A549 (cell line): ENCODE measurements at regions not wholly inside any gene's neighbourhood (a gene's known extent, or its start where the extent isn't known, plus 50 kb on each side); places are given as distances from the start of the nearest gene placed in this dataset.

Source experiments
- CTCF ChIP-seq: fragments of >200 bp; sonication (Bioruptor Twin); formaldehyde crosslinking; IDR thresholded peaks from 3 replicates; pipeline ENCODE4 v1.5.1; 2016
- EP300 ChIP-seq, 2 experiments: fragments of >200 bp; sonication (Bioruptor Twin); formaldehyde crosslinking; IDR thresholded peaks; 2 replicates in 1 of 2; 3 replicates in 1 of 2; pipeline ENCODE4 v1.6.1; 2016 to 2017
- JUN ChIP-seq, 2 experiments: fragments of >200 bp; sonication (Bioruptor Twin); formaldehyde crosslinking; IDR thresholded peaks; 2 replicates in 1 of 2; 3 replicates in 1 of 2; pipeline ENCODE4 v1.6.1; 2016 to 2017
- JUNB ChIP-seq: fragments of >200 bp; sonication (Bioruptor Twin); formaldehyde crosslinking; IDR thresholded peaks from 2 replicates; pipeline ENCODE4 v1.6.1; 2016
- MAX ChIP-seq: IDR thresholded peaks from 2 replicates; pipeline ENCODE4 v1.6.1; 2012
- MYC ChIP-seq: IDR thresholded peaks from 2 replicates; pipeline ENCODE4 v1.6.1; 2012; ENCODE audit warnings: mild to moderate bottlenecking, inconsistent platforms, low read length, improper control_type of control experiment, borderline replicate concordance
- POLR2A ChIP-seq: IDR thresholded peaks from 2 replicates; pipeline ENCODE4 v1.6.1; 2012; ENCODE audit warnings: mild to moderate bottlenecking, low read length

GRCh38 chr7:69218576-69218975, 379.7 kb upstream of the AUTS2 start:
- no peak for TF ChIP-seq JUNB
- no peak for TF ChIP-seq EP300 (IDR thresholded peaks at IDR 0.05)
- no peak for TF ChIP-seq JUN (IDR thresholded peaks at IDR 0.05)
- TF ChIP-seq POLR2A = no peak
- TF ChIP-seq CTCF = no peak
- TF ChIP-seq MAX = no peak
- no peak for TF ChIP-seq MYC
